Fibroblast of mammary gland (primary cell): ENCODE measurements at regions not wholly inside any gene's neighbourhood (a gene's known extent, or its start where the extent isn't known, plus 50 kb on each side); places are given as distances from the start of the nearest gene placed in this dataset.

Experiments
- DNase-seq: peaks from one replicate; pipeline ENCODE4 v3.0.0-alpha.2; 2010; ENCODE audit warnings: low read depth
- H3K4me3 ChIP-seq: 2 replicates; pipeline ENCODE4 v1.5.1; 2011; ENCODE audit warnings: low read depth, mild to moderate bottlenecking, low read length, moderate library complexity; ENCODE audit not compliant: control insufficient read depth
- CTCF ChIP-seq: conservative IDR thresholded peaks from 2 replicates; pipeline ENCODE4 v1.5.1; 2011; ENCODE audit warnings: low read depth, low read length, inconsistent platforms; ENCODE audit not compliant: control insufficient read depth, insufficient read depth

- no peak overlapping the region for H3K4me3 ChIP-seq
- no peak for DNase-seq
- TF ChIP-seq CTCF, result no peak
Measured at GRCh38 chr1:102365071-102365470, 368.3 kb upstream of the OLFM3 start.

- H3K4me3 ChIP-seq, result no peak overlapping the region
- no peak for DNase-seq
- TF ChIP-seq CTCF, result no peak
Measured at GRCh38 chr1:102336602-102337001, 339.9 kb upstream of the OLFM3 start.

- DNase-seq, result no peak
- no peak overlapping the region for H3K4me3 ChIP-seq
- TF ChIP-seq CTCF, result no peak
Measured at GRCh38 chr1:102318104-102318806, 321.5 kb upstream of the OLFM3 start.

- H3K4me3 ChIP-seq, result no peak overlapping the region
- no peak for TF ChIP-seq CTCF
- no peak for DNase-seq
Measured at GRCh38 chr1:102315096-102315495, 318.4 kb upstream of the OLFM3 start.

GRCh38 chr1:102296116-102296515 lies 299.4 kb upstream of the OLFM3 start:
- DNase-seq, result no peak
- TF ChIP-seq CTCF, result no peak
- no peak overlapping the region for H3K4me3 ChIP-seq

GRCh38 chr1:102282955-102283354 lies 286.2 kb upstream of the OLFM3 start:
- no peak for TF ChIP-seq CTCF
- H3K4me3 ChIP-seq, result no peak overlapping the region
- DNase-seq, result no peak

GRCh38 chr1:102262994-102263393 lies 266.3 kb upstream of the OLFM3 start:
- TF ChIP-seq CTCF, result no peak

More at GRCh38 chr1:102262994-102263393, 266.3 kb upstream of the OLFM3 start:
- DNase-seq, result no peak
- no peak overlapping the region for H3K4me3 ChIP-seq
